Activated CD4-positive, alpha-beta memory T cell treated with anti-CD3 and anti-CD28 coated beads, Interleukin-2, amount 10 ng/mL, durations not matched to agents 7 days and 5 days (primary cell): ENCODE measurements at regions not wholly inside any gene's neighbourhood (a gene's known extent, or its start where the extent isn't known, plus 50 kb on each side); places are given as distances from the start of the nearest gene placed in this dataset.

Experiments used
- CTCF ChIA-PET: fragments of 350-600 bp; sonication (Branson Sonifier 250); formaldehyde crosslinking; loops from one replicate; lab custom pipeline; 2021; ENCODE audit warnings: antibody characterized with exemption, inconsistent platforms; lab: Charles Lee
- POLR2A ChIA-PET: fragments of 350-600 bp; sonication (Branson Sonifier 250); formaldehyde crosslinking; loops from one replicate; lab custom pipeline; 2021; ENCODE audit warnings: antibody characterized with exemption; lab: Charles Lee
- DNase-seq: peaks from one replicate; pipeline ENCODE4 v3.0.0-alpha.2; 2020
- H3K27ac Mint-ChIP-seq: one replicate; pipeline ENCODE4 v1.8.0; 2021; ENCODE audit warnings: mild to moderate bottlenecking, mixed read lengths
- H3K27me3 Mint-ChIP-seq: one replicate; pipeline ENCODE4 v1.8.0; 2021; ENCODE audit warnings: mixed read lengths
- H3K36me3 Mint-ChIP-seq: one replicate; pipeline ENCODE4 v1.8.0; 2021; ENCODE audit warnings: low read depth, mixed read lengths
- H3K4me1 Mint-ChIP-seq: one replicate; pipeline ENCODE4 v1.8.0; 2021; ENCODE audit warnings: mixed read lengths
- H3K4me3 Mint-ChIP-seq: one replicate; pipeline ENCODE4 v1.8.0; 2021; ENCODE audit warnings: mild to moderate bottlenecking, mixed read lengths
- H3K9me3 Mint-ChIP-seq: one replicate; pipeline ENCODE4 v1.8.0; 2021; ENCODE audit warnings: mixed read lengths

GRCh38 chr1:170309389-170310013, 163.7 kb downstream of the NTMT2 start:
- ChIA-PET POLR2A (no interaction called here), CTCF (no interaction called here)
- no peak overlapping the region for H3K27ac Mint-ChIP-seq
- peaks cover 2% of the 10 kb centered on the region for H3K27me3 Mint-ChIP-seq
- H3K4me3 Mint-ChIP-seq = no peak overlapping the region
- no peaks in the 10 kb centered on the region for H3K4me1 Mint-ChIP-seq
- no peaks in the 10 kb centered on the region for H3K36me3 Mint-ChIP-seq
- DNase-seq = no peak
- no peaks in the 10 kb centered on the region for H3K9me3 Mint-ChIP-seq

GRCh38 chr1:170310014-170310405, 164.3 kb downstream of the NTMT2 start:
- H3K27ac Mint-ChIP-seq = no peak overlapping the region
- ChIA-PET POLR2A (no interaction called here), CTCF (no interaction called here)
- H3K36me3 Mint-ChIP-seq = no peaks in the 10 kb centered on the region
- no peaks in the 10 kb centered on the region for H3K9me3 Mint-ChIP-seq
- no peak overlapping the region for H3K4me3 Mint-ChIP-seq
- no peak for DNase-seq
- no peaks in the 10 kb centered on the region for H3K4me1 Mint-ChIP-seq
- peaks cover 2% of the 10 kb centered on the region for H3K27me3 Mint-ChIP-seq

GRCh38 chr1:170310951-170311350, 165.2 kb downstream of the NTMT2 start:
- Mint-ChIP-seq H3K27ac (no peak overlapping the region), H3K4me3 (no peak overlapping the region), H3K4me1 (no peaks in the 10 kb centered on the region), H3K27me3 (peaks cover 2% of the 10 kb centered on the region), H3K36me3 (no peaks in the 10 kb centered on the region), H3K9me3 (no peaks in the 10 kb centered on the region)
- ChIA-PET CTCF (no interaction called here), POLR2A (no interaction called here)
- no peak for DNase-seq

- no peak overlapping the region for H3K27ac Mint-ChIP-seq
- H3K4me1 Mint-ChIP-seq = no peaks in the 10 kb centered on the region
- DNase-seq = no peak
- H3K9me3 Mint-ChIP-seq = no peaks in the 10 kb centered on the region
- H3K27me3 Mint-ChIP-seq = peaks cover 2% of the 10 kb centered on the region
- no peaks in the 10 kb centered on the region for H3K36me3 Mint-ChIP-seq
- no peak overlapping the region for H3K4me3 Mint-ChIP-seq
- ChIA-PET CTCF (no interaction called here), POLR2A (no interaction called here)
Observed at GRCh38 chr1:170313306-170313705, 167.5 kb downstream of the NTMT2 start.

- Mint-ChIP-seq H3K36me3 (no peaks in the 10 kb centered on the region), H3K27me3 (peaks cover 7% of the 10 kb centered on the region), H3K4me3 (no peak overlapping the region), H3K9me3 (no peaks in the 10 kb centered on the region), H3K4me1 (no peaks in the 10 kb centered on the region), H3K27ac (no peak overlapping the region)
- CTCF ChIA-PET = no interaction called here
- POLR2A ChIA-PET = interaction anchor here (0.9 kb wide), 1 partner anchor 11 kb away, joined by 3 read pairs; no protein-coding TSS in a partner anchor
- no peak for DNase-seq
Observed at GRCh38 chr1:170316270-170316669, 170.5 kb downstream of the NTMT2 start.

- peaks cover 5% of the 10 kb centered on the region for H3K27me3 Mint-ChIP-seq
- CTCF ChIA-PET = no interaction called here
- H3K9me3 Mint-ChIP-seq = no peaks in the 10 kb centered on the region
- no peak for DNase-seq
- POLR2A ChIA-PET = no interaction called here
- no peak overlapping the region for H3K27ac Mint-ChIP-seq
- no peaks in the 10 kb centered on the region for H3K36me3 Mint-ChIP-seq
- no peaks in the 10 kb centered on the region for H3K4me1 Mint-ChIP-seq
- no peak overlapping the region for H3K4me3 Mint-ChIP-seq
Observed at GRCh38 chr1:170318141-170318540, 172.4 kb downstream of the NTMT2 start.

- Mint-ChIP-seq H3K4me3 (no peak overlapping the region), H3K27me3 (peaks cover 5% of the 10 kb centered on the region), H3K27ac (no peak overlapping the region), H3K9me3 (no peaks in the 10 kb centered on the region), H3K4me1 (no peaks in the 10 kb centered on the region), H3K36me3 (no peaks in the 10 kb centered on the region)
- ChIA-PET CTCF (no interaction called here), POLR2A (no interaction called here)
- DNase-seq = no peak
Observed at GRCh38 chr1:170318736-170319135, 173.0 kb downstream of the NTMT2 start.

- POLR2A ChIA-PET = no interaction called here
- Mint-ChIP-seq H3K27ac (no peak overlapping the region), H3K27me3 (peaks cover 5% of the 10 kb centered on the region), H3K9me3 (no peaks in the 10 kb centered on the region), H3K36me3 (no peaks in the 10 kb centered on the region), H3K4me1 (no peaks in the 10 kb centered on the region), H3K4me3 (no peak overlapping the region)
- DNase-seq = no peak
- CTCF ChIA-PET = no interaction called here
Observed at GRCh38 chr1:170321113-170321512, 175.4 kb downstream of the NTMT2 start.

- Mint-ChIP-seq H3K9me3 (no peaks in the 10 kb centered on the region), H3K36me3 (no peaks in the 10 kb centered on the region), H3K4me1 (no peaks in the 10 kb centered on the region), H3K27me3 (no peaks in the 10 kb centered on the region), H3K27ac (no peak overlapping the region), H3K4me3 (no peak overlapping the region)
- POLR2A ChIA-PET = no interaction called here
- CTCF ChIA-PET = no interaction called here
- DNase-seq = no peak
Observed at GRCh38 chr1:170326186-170326585, 180.4 kb downstream of the NTMT2 start.

- no peak for DNase-seq
- Mint-ChIP-seq H3K27ac (no peak overlapping the region), H3K27me3 (peaks cover 11% of the 10 kb centered on the region), H3K4me3 (no peak overlapping the region), H3K9me3 (no peaks in the 10 kb centered on the region), H3K4me1 (no peaks in the 10 kb centered on the region), H3K36me3 (no peaks in the 10 kb centered on the region)
- CTCF ChIA-PET = no interaction called here
- POLR2A ChIA-PET = no interaction called here
Observed at GRCh38 chr1:170332801-170333200, 187.0 kb downstream of the NTMT2 start.

GRCh38 chr1:170337413-170337994, 191.7 kb downstream of the NTMT2 start:
- ChIA-PET CTCF (no interaction called here), POLR2A (no interaction called here)
- Mint-ChIP-seq H3K27ac (no peak overlapping the region), H3K4me1 (no peaks in the 10 kb centered on the region), H3K4me3 (no peak overlapping the region), H3K36me3 (no peaks in the 10 kb centered on the region), H3K9me3 (no peaks in the 10 kb centered on the region), H3K27me3 (peaks cover 6% of the 10 kb centered on the region)
- no peak for DNase-seq

- Mint-ChIP-seq H3K27me3 (peaks cover 4% of the 10 kb centered on the region), H3K36me3 (no peaks in the 10 kb centered on the region), H3K4me1 (no peaks in the 10 kb centered on the region), H3K9me3 (no peaks in the 10 kb centered on the region), H3K27ac (no peak overlapping the region), H3K4me3 (no peak overlapping the region)
- DNase-seq = no peak
- ChIA-PET CTCF (no interaction called here), POLR2A (interaction anchor here (0.5 kb wide), 1 partner anchor 186 kb away, joined by 3 read pairs; no protein-coding TSS in a partner anchor)
Observed at GRCh38 chr1:170339534-170339933, 192.4 kb upstream of the GORAB start.

GRCh38 chr1:170340308-170340707, 191.7 kb upstream of the GORAB start:
- H3K27me3 Mint-ChIP-seq = peaks cover 4% of the 10 kb centered on the region
- H3K36me3 Mint-ChIP-seq = no peaks in the 10 kb centered on the region
- CTCF ChIA-PET = no interaction called here
- H3K9me3 Mint-ChIP-seq = no peaks in the 10 kb centered on the region
- no peak for DNase-seq
- POLR2A ChIA-PET = no interaction called here
- H3K4me3 Mint-ChIP-seq = no peak overlapping the region
- no peak overlapping the region for H3K27ac Mint-ChIP-seq
- no peaks in the 10 kb centered on the region for H3K4me1 Mint-ChIP-seq

GRCh38 chr1:170351366-170351946, 180.5 kb upstream of the GORAB start:
- Mint-ChIP-seq H3K9me3 (no peaks in the 10 kb centered on the region), H3K36me3 (no peaks in the 10 kb centered on the region), H3K27ac (no peak overlapping the region), H3K27me3 (peaks cover 12% of the 10 kb centered on the region), H3K4me3 (no peak overlapping the region), H3K4me1 (no peaks in the 10 kb centered on the region)
- DNase-seq = no peak
- CTCF ChIA-PET = no interaction called here
- POLR2A ChIA-PET = no interaction called here
